Activated CD4-positive, CD25-positive, alpha-beta regulatory T cell treated with anti-CD3 and anti-CD28 coated beads, Interleukin-2, amount 50 U/mL, for 72 hours (primary cell): ENCODE measurements at regions not wholly inside any gene's neighbourhood (a gene's known extent, or its start where the extent isn't known, plus 50 kb on each side); places are given as distances from the start of the nearest gene placed in this dataset.

Experiments used
- DNase-seq: peaks from one replicate; pipeline ENCODE4 v3.0.0; 2021

DNA sequence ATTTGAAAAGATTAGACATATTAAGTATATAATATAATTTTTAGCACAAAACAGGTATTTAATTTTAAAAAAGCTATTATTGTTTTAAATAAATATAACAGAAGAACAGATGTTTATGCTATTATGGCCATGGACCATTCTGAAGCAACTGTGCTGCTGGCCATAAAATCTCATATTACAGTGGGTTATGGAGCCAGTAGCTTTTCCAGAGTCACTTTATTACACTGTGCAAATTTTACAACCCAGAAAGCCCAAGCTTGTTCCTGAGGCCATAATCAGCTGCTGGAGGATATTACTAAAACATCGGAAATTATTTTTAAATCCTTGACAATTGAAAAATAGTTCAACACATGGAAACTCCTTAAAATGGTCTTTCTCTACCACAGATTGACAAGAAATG, 557.3 kb upstream of the KCNMB2 start:
- no peak for DNase-seq

DNA sequence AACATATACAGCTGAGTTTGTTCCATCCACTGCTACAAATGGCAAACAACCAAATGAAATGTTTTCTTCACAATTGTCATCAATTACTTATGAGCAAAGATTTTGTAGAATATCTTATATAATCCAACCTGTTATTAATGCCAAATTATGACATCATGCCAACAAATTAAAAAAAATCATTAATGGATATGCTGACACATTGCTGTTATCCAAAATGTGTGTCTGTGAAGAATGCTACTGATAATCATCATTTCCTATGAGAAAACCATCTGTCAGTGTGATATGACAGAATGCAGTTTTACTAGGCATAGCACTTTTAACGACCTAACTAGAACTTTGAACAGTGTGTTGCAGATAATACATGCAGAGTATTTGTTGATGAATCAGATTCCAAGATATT, 556.5 kb upstream of the KCNMB2 start:
- DNase-seq: no peak

DNA sequence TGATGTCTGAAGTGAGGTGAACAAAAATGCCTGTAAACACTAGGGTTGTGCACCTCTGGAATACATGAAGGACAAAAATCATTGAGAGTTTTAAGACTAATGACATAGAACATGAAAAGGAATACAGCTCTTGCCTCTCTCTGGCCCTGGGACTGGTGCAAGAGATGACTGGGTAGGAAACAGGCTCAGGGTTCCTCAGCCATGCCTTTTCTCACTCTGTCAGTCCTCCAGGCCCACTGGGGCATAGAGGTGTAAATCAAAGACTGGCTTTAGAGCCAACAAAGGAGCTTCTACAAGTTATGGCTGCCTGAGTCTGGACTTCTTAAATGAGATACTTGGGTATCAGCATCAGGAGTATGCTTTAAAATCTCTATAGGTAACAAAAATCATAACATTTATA, 554.7 kb upstream of the KCNMB2 start:
- DNase-seq: no peak

DNA sequence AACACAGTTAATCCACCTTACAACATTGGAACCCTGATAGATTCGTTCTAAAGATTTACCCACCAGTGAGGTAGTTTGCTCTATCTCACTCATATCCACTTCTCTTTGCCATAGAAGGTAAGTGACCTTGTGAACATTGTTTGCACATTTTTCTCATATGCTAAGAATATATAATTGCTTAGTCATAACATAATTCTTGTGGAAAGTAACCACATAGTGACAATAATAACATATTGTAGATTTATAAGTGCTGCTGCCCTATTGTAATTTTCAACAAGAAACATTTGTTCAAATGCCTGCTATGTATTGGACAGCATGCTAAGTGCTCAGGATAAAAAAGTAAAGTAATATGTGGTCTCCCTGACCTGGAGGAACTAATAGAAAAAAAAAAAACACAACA, 554.2 kb upstream of the KCNMB2 start:
- DNase-seq: no peak

DNA sequence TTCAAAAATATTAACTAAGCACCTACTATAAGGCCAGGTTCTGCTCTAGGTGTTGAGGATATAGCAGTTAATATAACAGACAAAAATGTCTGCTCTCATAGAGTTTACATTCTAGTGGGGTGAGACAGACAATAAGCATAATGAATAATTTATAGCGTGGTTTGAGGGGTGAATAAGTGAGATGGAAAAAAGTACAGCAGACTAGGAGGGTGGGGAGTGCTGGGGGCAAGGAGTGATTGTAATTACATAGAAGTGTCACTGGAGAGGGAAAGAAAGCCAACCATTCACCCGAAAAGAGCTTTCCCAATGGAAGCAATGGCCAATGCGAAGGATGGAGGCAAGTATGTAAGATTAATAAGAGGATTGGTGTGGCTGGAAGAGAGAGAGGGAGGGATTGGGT, 552.9 kb upstream of the KCNMB2 start:
- DNase-seq: no peak

DNA sequence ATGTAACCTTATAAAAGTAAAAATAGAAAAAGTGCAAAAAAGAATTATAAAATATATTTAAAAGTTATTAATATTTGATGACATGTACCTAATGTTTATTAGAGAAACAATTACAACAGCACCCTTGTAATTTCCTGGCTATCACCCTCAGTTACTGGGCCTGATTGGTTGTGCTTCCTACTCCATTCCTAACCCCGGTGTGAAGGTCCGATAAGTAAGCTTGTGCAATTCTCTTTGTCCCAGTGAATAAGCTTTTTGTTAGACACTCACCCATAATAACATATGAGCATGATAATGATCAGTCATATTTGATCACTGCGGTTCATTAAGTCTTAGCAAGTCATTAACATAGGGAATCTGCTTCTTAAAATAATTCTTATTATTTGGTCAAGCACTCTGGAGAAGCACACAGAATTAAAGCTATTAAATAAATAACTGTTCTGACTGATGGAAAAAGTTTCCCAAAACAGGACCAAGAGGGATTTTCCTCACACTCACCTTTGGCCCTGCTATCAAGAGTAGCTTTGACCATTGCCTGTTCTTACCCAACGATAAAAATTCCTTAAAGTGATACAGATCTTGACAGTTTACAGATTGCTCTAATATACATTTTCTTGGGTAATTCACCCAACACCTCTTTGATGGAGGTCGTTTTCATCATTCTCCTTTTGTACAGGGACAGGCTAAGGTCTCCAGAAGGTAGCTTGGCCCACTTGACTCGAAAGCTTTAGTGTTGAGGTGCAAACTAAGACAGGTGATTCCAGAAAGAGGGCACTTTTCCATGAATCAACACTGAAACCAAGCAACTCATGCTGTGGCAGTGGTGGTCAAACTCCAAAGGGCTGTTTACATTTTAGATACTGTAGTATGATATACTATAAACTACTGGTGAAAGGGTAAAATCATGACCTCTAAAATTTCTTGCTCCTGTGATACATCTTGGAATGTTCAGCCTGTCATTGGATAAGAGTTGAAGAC, 543.0 kb upstream of the KCNMB2 start:
- no peak for DNase-seq

DNA sequence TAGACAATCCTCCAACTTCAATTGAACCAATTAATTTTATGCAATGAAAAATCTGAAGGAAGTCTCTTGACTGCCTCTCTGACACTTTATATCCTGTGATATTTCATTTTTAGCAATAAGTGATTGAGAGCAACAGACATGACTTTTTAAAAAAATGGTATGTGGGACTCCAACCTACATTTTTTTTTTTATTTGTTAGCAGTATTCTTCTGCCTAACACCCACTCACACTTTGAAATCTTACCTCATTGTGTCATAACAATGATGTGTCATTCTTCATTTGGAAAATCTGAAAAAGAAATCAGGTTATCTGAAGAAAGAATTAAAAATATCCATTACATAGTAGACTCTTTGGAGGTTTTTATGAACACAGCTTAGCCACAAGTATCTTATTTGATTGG, 541.3 kb upstream of the KCNMB2 start:
- DNase-seq: no peak

DNA sequence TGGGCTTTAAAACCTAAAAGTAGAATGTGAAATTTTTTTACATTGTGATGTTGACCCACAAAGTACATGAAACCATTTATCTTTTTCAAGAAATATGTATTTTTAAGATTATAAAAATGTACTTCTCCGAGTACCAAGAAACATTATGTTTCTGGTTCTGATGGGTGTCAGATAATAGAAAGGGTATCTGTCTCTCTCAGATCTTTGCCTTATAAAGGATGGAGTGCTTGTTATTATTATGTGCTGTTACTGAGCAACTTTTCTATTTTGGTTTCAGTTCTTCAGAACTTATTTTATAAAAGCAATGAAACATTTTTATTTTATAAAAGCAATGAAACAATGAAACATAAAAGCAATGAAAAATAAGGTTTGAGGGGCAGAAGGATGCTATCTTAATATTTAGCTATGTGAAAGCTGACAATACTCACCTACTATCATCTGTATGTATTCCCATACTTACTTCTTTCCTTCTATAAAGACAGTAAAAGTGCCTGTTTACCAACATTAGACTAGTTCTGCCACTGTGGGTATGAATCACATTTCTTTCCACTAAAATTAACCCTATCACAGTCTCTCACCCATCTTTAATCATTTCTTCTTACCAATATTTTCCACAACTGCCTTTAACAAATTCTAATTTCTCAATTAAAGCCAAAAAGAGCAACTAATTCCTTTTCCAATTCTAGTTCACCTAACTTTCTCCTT, 540.7 kb upstream of the KCNMB2 start:
- DNase-seq: no peak

DNA sequence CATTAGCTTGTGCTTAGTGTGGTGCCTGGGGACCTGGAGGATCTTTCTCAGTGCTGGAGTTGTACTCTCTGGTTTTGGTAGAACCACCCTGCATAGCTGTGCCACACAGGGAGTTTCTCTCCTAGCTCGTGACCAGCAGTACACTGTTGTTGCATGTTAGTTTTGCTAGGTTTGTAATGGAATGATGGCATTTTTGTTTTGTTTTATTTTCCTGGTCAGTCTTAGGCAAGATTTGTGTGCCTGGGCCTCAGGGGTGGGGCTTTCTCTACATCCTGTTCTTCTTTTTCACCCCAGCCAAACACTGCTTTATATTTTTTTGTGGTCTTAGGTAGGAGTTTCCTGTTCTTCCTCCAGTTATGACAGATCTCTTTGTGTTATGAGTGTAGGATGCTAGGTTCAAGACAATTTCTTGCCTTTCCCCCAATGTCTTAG, 534.5 kb upstream of the KCNMB2 start:
- no peak for DNase-seq

DNA sequence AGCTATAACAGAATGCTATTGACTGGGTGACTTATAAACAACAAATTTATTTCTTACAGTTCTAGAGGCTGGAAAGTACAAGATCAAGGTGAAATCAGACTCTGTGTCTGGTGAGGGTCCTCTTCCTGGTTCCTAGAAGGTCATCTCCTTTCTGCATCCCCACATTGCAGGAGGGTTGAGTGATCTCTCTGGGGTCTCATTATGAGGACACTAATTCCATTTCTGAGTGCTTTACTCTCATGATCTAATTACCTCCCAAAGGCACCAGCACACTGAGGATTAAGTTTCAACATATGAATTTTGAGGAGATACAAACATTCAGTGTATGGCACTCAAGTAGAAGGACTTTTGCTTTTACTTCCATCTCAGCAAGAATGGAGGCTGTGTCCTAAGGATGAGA, 534.1 kb upstream of the KCNMB2 start:
- no peak for DNase-seq

DNA sequence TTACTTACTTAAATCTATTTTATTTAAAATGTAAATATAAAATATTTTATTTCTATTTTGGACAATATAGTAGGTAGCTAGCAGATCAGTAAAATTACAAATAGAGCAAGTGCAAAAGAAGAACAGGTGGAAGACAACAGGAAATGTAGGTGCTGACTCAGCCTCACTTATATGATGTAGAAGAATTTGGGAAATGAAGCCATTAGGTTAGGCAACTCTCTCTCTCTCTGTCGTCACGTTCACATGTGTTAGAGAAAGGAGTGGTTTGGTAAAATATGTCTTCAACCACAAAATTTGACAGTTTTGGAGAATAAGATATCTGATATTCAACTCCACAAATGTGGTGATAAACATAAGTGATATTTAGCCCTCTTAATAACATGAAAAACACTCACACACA, 532.5 kb upstream of the KCNMB2 start:
- no peak for DNase-seq

DNA sequence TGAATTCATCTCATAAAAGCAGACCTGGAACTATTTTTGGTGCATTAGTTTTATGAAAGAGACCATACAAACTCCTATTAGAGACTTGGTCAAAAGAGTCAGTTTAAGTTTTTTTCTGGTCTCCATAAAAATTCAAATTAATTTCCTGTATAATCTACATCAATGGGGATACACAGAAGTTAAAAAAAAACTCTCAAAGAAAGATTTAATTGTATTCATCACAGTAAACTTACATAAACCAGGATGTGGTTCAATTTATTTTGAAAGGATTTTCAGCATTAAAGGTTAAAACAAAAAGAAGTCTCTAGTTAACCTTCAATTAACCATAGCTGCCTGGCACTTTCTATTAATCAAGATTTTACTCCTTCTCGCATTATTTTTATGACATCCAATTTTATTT, 530.3 kb upstream of the KCNMB2 start:
- DNase-seq: no peak

DNA sequence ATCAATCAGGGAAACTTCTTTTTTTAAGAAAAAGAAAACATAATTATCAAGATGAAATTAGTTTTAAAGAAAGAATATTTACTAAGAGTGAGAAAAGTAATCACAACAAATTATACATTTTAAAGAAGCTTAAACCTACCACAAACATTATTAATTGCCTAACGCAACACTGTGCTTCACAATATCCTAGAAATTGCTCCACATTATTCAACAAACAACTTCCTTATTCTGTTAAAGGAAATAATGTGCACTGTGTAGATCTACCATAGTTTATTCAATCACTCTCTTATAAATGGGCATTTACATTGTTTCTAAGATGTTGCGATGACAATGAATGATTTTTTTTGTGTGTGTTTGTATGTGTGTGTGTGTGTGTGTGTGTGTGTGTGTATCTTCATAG, 525.9 kb upstream of the KCNMB2 start:
- DNase-seq: no peak

DNA sequence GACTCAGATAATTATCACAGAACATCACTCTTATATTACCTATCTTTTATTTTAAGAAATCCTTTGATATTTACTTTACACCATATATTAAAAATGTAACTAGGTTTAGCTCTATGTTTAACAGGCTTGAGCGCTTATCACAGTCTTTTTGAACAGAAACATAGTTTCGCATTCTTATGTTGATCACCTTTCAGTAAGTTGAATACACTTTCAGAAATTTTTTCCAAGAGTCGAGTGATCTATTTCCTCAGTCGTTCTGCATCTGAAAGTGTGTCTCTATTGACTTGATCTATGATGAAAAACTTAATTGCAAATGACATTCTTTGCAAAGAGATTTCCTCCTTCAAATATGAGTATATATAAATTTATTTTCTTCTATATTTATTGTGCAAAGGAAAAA, 516.6 kb upstream of the KCNMB2 start:
- no peak for DNase-seq

DNA sequence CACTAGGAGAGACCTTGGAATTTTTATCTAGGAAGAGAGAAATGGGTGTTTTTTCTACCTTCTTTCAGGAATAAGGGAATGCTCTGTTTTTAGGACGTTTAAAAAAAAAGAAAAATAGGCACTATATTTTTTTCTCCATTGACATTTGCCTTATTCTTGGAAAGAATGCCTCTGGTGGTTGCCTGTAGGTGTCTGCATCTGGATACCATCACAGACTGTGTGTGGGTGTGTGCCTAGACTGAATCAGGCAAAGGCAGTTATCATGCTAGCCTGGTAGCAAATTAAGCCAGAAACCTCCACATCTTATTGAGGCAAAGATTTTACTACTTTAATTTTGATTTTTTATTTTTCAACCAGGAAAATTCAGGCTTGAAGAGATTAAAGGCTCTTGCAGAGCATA, 513.6 kb upstream of the KCNMB2 start:
- no peak for DNase-seq

DNA sequence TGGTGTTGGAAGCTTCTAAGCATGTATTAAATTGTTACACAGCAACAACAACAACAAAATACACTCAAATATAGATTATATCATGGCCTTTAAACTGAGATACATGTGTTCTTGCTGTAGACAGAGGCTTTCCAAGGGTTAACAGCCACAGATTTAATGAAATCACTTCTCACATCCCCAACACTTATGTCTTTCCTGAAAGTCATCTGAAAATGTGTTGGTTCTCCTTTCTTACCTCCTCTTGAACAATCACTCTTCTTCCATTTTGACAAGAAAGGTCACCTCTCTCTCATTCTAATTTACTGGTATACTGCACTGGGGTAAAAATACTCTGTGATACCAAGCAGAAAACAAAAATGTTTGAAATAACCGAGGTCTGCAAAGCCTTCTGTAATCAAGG, 507.3 kb upstream of the KCNMB2 start:
- no peak for DNase-seq

DNA sequence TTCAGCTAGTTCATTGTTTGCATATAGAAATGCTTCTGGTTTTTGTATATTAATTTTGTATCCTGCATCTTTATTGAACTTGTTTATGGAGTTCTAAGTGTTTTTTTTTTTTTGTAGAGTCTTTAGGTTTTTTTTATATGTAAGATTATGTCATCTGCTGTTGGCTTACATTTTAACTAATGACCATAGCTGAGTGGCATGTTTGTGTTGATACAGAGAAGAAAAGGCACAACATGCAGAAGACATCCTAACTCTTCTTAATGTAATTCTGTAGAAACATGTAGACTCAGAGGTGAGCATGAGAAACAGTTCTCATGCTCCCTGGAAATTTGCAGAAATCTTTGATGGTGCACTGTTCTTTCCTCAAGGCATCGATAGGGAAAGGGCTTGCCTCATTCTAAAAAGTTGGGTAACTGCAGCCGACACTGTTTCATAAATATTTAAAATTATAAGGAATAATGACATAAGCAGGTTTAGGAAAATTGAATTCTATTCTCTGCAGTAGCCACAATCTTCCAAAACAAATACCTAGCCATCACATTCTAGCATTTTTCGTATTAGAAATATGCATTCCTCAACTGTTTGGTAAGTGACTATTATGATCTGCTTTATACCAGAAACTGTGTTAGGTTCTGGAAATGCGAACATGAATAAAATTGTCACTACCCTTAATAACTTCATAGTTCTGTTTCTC, 499.6 kb upstream of the KCNMB2 start:
- DNase-seq: no peak

DNA sequence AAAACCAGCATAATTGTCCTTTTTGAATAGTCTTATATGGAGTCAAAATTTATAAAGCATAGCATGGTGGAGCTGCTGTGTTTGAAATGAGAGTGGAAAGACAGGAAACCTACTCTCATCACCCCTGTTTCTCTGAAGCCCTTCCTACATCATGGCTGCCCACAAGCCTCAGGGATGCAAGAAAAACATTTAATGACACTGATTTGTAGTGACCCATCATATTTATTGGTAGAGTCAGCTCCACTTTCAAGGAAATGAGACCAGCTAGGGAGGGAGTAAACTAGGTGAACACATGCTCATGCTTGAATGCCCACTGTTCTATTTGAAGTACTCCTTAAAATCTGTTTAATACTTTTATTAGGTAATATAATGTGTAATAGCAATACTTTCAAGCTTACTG, 494.3 kb upstream of the KCNMB2 start:
- DNase-seq: no peak

DNA sequence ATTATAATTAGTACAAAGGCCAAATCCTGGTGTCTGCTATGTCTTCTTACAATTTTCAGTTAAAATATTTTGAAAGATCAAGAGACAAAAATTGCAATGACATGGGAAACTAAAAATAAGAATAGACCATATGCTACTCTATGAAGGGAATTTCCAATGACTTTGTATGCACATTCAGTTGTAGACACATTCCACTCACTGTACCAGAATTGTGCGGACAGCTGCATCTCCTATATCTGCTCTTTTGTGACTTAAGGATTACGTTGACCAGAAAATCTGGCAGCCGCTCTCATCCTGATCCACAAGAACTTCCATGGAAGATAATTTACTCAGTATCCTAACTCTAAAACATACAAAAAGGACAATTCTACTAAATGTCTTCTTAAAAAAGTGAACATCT, 493.9 kb upstream of the KCNMB2 start:
- DNase-seq: no peak

DNA sequence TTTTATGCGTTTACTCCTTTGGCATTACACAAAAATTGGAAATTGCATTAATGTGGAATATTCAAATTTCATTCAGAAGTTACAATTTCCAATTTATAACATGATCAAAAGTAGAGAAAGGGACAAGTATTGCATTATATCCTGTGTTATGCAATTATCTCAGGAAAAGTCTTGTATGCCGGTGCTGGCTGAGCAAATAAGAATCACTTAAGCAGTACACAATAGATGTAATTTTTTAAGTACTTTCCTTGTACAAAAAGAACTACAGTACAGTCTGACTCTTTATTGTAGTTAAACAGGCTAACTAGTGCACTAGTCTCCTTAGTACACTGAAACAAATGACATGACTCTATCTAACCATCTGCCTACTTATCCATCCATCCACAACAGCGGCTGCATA, 493.2 kb upstream of the KCNMB2 start:
- no peak for DNase-seq

DNA sequence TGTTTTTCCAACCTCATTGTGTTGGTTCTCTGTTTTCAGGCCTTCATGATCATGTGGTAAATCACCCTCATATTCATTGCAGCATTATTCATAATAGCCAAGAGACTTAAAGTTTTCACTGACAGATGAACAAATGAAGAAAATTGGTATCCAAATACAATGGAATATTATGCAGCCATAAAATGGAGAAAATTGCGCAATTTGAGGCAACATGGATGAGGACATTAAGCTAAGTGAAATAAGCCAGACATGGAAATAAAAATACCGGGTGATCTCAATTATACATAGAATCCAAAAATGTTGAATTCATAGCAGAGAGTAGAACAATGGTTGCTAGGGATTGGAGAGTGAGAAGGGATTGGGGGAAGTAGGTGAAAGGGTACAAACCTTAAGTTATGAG, 491.9 kb upstream of the KCNMB2 start:
- DNase-seq: no peak

DNA sequence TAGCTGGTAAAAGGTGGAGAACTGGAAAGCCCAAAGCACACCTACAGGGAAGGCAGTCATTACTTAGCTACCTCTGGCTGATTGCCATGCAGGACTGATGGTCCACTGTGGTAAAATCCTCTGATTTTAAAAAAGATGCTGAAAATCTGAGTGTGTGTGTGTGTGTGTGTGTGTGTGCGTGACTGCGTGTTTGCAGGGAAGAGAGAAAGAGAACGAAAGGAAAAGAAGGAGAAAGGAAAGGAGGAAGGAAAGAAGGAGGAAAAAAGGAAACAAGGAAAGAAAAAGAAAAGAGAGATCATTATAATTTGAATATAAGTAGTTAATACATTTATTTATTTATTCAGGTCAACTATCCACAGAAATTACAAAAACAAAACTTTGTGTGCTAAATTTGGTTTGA, 488.7 kb upstream of the KCNMB2 start:
- no peak for DNase-seq

DNA sequence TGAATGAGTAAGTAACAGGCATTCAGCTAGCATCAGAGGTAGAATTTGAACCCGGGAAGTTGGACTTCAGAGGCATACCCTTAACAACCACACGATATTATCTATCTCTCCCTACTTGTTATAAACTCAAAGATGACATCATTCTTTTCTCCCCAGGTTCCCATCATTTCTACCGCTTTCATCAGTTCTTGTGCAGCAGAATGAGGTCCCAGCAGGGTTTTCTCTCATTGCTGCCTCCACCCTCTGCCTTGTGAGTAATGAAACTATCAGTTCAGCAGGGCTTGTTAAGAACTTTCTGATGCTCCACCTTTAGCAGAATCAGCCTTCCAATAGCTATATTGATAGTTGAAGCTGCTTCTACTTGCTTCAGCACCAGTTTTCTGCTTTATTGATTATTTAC, 487.5 kb upstream of the KCNMB2 start:
- DNase-seq: no peak

DNA sequence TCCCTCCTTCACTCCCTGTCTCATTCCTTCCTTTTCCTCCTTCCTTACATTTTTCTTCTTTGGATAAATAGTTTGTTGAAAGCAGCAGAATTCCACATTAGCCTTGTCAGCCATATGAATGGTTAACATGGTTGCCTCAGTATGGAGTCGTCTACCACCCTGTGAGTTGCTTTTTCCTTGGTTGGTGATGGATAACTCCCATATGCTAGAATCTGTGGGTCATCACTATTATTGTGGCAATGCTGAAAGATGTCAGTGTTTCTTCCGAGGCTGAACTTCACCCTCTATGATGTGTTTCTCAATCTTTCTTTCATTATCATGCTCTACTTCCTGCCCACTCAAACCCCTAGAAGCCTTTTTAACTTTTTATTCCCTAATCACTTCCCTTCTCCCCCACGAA, 481.8 kb upstream of the KCNMB2 start:
- no peak for DNase-seq
